SH-SY5Y (cell line): ENCODE measurements at regions not wholly inside any gene's neighbourhood (a gene's known extent, or its start where the extent isn't known, plus 50 kb on each side); places are given as distances from the start of the nearest gene placed in this dataset.

ENCODE experiments used
- GATA2 ChIP-seq: IDR thresholded peaks from 2 replicates; pipeline ENCODE4 v1.6.1; 2011; ENCODE audit warnings: mild to moderate bottlenecking, low read depth, low read length
- GATA3 ChIP-seq: IDR thresholded peaks from 2 replicates; pipeline ENCODE4 v1.6.1; 2011; ENCODE audit warnings: low read depth, mild to moderate bottlenecking, low read length, moderate library complexity

DNA sequence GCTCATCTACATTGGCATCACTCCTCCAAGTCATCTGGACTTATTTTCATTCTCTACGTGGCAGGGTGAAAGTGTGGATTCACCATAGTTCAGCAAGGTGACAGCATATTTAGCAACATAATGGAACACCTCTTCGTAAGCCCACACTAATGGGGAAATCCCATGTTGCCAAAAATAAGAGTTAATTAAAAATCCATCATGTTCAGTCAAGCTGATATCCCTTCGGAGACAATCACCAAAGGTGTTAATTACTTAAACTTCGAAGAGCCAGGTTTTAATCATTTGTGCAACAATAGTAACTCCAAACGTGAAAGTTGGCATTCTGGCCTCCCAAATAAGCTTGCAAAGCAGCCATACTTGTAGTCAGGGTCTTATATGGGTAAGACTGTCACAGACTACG lies 242.9 kb downstream of the NSG2 start:
- TF ChIP-seq GATA3 (no peak), GATA2 (no peak)
